ENCODE measurements at regions not wholly inside any gene's neighbourhood (a gene's known extent, or its start where the extent isn't known, plus 50 kb on each side); places are given as distances from the start of the nearest gene placed in this dataset.

DNA sequence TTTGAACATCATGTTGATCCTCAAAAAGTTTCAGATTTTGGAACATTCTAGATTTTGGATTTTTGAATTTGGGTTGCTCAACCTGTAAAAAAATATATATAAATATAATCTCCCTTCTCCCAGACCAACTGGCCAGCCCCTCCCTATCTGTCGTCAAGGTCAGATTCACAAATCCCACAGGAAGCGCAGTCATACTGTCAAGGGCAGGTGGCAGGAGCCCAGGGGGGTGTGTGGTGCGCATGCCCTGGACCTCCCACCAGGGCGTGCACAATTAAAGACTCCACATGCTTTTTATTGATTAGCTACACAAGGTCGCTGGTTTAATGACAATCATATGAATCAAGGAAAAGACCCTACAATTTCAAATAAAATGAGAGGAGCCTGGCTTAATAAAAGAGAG is 77.0 kb upstream of the EEPD1 start:
- DNase-seq = no peak

DNA sequence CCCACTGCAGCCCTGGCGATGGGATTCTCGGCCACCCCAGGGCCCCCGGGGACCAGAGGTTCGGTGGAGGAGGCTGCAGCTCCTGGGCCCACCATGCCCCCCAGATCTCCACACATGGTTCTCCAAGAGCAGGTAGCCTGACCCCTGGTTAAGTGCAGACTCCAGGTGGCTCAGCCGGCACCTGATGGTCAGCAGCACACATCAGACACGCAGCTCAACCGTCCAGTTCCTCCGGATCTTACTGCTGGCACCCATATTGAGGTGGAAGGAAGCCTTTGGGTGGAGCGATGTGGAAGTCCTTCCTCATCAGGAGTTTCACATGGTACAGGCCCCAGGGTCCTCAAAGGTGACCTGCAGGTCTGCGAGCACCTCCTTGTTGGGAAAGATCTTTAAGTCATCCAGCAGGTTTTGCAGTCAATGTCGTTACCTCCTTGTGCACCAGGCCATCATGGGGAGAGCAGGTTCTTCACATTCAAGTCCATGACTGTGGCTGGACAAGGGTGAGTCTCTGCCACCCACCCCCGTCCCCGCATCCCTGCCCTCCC is 74.2 kb upstream of the EEPD1 start:
- DNase-seq = no peak

DNA sequence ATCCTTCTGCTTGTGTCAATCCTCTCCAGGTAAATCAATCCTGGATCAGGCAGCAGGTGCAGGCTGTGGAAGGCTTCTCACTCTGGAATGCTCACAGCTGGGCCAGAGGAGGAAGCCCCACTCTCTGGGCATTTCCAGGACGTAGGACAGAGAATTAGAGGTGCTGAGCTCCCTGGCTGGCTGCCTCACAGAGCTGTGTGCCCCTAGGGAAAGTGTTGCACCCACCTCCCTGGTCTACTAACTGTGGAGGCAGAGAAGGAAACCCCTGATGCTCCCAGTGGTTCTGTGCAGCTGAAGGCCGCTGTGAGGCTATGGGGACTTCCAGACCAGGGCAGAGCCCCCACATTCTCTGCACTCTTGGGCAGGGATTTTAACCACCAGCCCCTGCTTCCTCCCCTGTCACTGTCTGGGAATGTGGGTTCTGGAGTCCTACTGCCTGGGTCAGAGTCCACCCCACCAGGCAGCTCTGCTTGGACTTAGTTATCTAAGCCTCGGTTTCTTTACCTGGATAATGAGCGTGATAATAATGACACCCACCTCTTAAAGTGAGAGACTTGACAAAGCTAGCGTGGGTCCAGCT is 73.5 kb upstream of the EEPD1 start:
- DNase-seq = no peak

DNA sequence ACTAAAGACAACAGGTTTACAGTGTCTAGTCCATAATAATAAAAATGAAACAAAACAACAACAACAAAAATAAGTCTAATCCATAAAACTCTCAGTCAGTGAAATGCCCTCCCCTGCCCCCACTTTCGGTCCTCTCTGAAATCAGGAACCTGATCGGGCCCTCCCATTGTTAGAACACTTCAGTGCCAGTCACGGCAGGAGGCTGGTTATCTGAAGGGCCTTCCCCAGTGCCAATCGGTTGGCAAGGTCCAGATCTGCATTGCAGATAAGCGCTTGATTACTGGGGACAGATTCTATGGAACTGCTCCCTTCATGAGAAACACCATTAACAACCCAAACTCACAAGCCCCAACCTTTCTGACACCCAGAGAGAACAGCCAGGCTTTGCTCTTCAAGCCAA is 72.2 kb upstream of the EEPD1 start:
- DNase-seq = no peak

DNA sequence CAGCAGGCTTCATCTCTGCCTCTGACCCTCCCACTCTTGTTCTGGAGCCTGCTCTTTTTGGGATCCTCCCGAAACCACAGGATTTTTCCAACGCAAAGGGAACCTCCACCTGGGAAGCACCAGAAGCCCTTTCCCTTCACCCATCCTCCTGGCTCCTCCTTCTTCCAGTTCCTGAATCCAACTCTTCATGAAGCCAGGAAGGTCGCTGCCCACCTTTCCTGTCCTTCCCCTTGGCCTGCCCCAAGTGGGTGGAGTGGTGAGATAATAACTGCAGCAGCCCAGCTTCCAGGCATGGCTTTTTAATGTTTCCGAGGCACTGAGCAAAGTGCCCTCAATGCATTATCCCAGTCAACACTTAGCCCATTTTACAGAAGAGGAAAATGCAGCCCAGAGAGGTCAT is 70.8 kb upstream of the EEPD1 start:
- no peak for DNase-seq

DNA sequence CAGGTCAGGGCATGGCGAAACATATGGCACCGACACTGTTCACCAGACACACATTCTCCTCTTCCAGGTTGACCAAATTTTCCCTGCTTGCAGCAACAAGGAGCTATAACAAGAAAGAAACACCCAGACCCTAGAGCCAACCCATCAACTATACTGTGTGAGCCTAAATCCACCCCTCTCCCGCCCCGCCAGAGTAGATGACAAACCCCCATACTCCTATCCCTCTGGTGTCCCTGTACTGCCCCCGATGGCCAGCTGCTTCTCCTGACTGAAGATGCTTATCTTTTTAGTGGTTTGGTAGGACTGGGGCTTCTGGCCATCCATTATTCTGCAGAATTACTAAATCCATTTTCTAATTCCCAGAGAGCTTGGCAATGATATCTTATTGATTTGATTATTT is 70.1 kb upstream of the EEPD1 start:
- no peak for DNase-seq

DNA sequence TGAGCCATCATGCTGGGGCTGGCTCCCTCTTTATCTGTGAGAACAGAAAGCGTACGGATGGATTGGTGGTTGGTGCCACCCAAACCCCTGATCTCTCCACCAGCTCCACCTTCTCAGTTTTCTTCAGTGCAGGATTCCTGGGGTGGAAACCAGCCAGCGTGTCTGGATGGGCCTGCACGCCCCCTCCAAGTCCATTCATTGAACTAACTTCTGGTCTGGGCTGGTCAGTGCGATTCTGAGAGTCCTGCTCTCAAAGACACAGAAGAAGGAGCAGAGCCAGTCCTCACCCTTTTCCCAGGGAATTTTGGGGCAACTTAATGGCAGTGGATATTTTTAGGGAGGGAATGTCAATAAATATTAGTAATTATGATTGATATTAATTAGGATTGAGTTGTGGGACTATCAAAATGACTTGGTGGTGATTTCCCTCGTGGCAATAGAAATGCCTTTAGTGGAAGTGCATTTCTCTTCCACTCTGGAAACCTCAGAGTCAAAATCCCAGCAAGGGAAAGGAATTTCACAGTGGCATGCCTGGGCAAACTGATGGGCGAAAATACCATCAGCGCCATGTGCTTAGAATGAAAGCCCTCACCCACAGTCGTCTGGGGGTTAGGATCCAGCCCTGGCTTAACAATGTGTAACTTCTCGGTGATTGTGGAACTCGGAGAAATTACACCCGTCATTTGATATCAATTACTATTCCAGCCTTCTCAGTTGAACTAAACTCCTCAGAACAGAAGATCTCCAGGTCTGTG is 69.3 kb upstream of the EEPD1 start:
- no peak for DNase-seq

DNA sequence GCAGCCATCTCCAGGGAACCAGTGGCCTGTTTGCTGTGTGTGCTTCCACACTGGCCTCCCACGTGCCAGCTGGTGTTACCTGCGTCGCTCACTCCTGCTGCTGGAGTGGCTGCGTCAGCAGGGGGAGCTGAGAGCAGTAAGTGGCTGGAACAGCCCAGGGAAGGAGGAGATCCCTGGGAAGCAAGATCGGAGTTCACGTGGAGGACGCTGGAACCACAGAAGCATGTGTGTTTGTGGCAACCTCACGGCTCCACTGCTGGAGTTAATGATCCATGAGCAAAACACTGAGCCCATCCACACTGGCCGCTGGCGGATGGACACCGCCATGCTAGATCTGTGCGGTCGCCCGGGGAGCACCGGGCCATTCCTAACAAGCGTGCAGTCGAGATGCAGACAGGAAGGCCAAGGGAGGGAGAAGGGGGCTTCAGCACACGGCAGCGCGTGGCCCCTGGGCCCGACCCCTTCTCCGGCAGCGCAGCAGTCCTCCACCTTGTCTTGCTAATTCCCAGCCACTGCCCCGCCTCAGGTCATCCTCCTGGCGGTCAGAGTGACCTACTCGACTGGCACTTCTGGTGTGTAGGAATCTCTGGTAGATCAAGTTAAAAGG is 68.5 kb upstream of the EEPD1 start:
- DNase-seq = no peak

DNA sequence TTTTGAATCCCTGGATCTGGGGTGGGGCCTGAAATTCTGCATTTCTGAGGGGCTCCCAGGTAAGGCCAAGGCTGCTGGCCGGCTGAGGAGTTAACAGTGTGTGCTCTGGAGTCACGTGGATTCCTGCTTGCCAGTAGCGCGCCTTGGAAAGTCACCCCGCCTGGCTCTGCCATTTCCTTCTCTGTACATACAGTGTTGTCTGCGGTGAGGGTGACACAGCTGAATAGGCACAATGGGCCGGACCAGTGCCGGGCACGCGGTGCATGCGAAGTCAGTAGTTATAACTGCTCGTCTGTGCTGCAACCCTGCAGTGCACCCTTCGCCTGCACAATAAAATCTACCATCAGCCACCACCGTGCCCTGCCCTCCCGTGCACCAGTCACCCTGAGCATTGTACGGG is 68.0 kb upstream of the EEPD1 start:
- DNase-seq = no peak

DNA sequence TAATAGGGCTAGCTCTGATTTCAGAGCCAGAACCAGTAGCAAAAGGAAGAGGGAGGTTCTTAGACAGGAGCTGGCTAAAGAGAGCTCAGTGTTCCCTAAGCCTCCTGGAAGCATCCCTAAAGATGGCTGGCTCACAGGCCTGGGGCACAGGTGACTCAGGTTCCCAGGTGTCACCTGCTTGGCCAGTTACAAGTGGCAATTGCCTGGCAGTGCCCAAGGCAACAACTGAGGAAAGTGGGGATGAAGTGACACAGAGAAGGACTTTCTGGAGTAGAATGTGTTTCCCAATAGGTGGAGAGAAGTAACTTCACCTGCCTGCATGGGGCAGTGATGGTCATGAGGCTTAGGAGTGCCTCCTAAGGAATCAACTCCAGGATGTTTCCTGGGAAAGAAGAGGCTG is 66.5 kb upstream of the EEPD1 start:
- no peak for DNase-seq

DNA sequence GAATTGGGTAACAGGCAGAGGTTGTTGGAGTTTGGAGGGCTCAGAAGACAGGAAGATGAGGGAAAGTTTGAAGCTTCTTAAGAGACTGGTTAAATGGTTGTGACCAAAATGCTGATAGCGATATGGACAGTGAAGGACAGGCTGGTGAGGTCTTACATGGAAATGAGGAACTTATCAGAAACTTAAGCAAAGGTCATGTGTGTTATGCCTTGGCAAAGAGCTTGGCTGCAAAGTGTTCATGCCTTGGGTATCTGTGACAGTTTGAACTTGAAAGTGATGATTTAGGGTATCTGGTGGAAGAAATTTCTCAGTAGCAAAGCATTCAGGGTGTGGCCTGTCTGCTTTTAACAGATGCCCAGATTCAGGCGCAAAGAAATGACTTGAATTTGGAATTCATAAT is 64.5 kb upstream of the EEPD1 start:
- DNase-seq = no peak

DNA sequence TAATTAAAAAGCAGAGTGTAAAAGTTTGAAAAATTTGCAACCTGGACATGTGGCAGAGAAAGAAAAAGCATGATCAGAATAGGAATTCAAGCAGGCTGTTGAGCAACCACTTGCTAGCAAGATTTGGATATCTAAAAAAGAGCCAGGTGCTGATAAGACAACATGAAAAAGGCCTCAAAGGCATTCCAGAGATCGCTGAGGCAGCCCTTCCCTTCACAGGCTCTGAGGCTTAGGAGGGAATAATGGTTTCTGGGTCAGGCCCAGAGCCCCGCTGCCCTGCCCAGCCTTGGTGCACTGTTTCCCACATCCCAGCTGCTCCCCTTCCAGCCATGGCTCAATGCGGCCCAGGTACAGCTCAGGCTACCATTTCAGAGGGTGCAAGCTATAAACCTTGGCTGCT is 64.1 kb upstream of the EEPD1 start:
- DNase-seq = no peak

DNA sequence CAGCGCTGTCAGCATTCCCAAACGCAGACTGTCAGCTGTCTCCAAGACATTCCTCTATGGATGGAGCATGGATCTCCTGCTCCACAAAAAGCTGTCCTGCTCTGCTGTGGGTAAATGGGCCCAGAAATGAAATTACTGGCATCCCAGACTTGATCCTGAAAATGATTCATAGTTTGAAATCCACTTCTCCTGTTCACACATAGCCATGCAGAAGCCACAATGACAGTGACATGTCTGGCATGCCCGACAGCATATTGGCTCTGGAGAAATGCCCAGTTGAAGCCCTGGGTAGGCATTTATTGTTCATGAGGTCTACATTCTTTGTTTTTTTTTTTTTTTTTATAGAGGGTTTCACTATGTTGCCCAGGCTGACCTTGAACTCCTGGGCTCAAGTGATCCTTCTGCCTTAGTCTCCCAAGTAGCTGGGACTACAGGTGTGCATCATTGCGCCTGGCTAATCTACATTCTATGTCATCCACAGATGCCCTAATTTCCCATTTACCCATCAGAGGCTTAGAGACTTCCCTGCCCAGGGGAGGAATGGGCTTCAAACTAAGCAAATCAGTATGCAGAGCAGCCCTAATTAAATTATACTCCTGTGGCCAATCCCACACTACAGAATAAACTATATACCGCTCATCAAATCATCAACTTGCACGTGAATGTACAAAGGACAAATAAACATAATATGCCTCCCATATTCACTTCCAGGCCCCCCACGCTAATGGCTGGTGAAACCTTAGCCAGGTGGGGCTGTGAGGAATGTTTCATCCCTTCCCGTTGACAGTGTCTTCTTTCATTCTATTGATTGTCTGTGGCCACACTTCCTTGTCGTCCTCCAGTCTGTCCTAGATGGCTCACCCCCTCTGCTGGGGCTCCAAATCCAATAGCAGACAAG is 61.8 kb upstream of the EEPD1 start:
- DNase-seq = no peak

DNA sequence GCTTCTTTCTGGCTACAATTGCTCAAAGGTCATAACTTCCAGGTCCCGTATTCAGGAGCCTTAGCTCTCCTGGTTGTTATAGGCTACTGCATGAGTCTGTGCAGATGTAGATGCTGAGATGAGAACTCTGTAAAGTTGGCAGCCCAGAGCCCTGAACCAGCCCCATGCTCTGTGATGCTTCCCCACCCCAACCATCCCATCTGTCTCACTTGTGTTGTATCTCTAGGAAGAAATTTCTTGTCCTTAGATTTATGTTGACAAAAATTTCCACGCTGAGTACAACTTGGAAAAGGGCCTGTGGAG is 61.2 kb upstream of the EEPD1 start:
- DNase-seq = no peak

DNA sequence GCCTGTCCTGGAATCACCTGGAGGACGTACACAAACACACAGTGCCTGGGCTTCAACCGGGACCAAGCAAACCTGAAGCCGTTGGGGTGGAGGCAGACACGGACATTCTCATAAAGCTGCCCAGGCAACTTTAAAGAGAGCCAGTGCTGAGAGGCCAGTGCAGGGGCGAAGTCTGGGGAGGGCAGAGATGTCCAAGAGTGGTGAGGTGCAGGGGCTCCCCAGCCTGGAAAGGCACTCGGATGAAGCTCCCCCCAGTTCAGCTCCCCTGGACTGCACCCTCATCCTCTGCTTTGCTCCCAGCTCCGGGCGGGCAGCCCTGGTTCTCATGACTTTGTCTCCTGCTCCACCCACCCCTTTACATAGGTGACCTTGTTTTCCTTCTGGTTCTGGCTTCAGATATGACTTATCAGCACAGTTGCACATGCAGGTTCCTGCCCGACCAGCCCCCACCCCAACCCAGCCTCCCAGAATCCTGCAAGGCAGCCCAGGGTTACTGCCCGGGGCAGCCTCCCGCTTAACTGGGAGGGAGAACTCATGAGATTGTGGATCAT is 60.8 kb upstream of the EEPD1 start:
- no peak for DNase-seq

DNA sequence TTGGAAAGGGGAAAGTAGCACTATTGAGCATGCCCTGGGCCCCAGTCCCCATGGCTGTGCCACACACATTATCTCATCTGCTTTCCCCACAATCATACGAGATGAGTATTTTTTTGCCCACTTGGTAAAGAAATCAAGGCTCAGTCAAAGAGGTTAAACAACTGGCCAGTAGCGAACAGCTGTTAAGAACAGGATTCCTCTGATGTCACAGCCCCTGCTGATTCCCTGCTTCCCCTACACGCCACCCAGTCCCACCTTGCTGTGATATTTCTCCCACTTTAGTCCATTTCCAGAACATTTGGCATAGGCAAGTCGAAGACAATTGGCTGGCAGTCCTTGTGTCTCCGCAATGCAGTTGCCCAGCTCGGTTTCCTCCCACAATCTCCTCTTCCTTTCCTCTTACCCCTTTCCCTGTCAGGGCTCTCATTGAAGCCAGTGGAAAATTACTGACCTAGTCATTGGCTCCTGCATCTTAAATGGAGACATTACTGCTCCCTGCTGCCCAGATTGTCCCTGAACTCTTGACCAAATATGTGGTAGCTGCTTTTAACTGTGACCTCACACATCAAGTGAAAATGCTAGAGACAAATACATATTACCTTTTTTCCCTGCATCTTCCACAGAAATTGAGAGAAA is 56.5 kb upstream of the EEPD1 start:
- DNase-seq = no peak

DNA sequence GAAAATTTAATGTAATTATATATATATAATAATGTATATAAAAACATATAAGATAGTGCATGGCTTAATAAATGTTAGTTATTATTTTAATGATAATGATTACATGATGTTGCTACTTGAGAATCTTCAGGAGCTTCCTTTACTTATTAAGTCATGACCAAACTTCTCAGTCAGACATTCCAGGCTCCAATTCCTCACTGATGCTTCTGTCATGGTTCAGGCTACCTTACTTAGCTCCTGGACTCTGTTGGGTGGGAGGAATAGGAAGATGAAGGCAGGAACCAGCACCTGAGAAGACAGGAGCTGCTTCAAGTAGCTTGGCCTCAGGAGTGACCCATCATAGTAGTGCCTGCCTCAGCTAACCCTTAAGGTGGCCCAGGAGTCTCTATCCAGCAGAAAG is 55.0 kb upstream of the EEPD1 start:
- DNase-seq = no peak

DNA sequence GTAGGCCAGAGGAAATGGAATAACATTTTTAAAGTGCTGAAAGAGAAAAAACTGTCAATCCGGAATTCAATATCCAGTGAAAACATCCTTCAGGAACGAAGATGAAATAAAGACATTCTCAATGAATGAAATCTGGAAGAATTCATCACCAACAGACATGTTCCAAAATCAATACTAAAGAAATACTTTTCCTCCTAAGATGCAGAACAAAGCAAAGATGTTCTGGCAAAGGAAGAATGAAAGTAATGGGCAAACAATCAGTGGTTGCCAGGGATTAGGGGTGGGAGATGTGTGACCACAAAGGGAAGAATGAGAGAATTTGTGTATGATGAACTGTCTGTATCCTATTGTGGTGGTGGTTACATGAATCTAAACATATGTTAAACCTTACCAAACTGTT is 52.8 kb upstream of the EEPD1 start:
- no peak for DNase-seq

DNA sequence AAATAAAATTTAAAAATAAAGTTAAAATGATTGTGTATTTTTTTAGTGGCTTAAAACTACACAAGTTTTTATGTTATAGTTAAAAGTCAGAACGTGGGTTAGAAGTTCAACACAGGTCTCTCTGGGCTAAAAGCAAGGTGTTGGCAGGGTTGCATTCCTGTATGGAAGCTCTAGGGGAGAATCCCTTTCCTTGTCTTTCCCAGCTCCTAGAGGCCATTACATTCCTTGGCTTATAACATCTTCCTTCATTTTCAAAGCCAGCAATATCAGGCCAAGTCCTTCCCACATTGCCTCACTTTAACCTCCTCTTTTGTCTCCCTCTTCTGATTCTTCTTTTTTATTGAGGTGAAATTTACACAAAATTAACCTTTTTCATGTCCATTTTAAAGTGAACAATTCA is 52.4 kb upstream of the EEPD1 start:
- DNase-seq = no peak
